ENCODE measurements at regions not wholly inside any gene's neighbourhood (a gene's known extent, or its start where the extent isn't known, plus 50 kb on each side); places are given as distances from the start of the nearest gene placed in this dataset.

- DNase-seq: no peak
Measured at GRCh38 chr5:113804943-113805342, 291.4 kb downstream of the YTHDC2 start.

- DNase-seq: no peak
Measured at GRCh38 chr5:113806250-113806649, 292.8 kb downstream of the YTHDC2 start.

DNA sequence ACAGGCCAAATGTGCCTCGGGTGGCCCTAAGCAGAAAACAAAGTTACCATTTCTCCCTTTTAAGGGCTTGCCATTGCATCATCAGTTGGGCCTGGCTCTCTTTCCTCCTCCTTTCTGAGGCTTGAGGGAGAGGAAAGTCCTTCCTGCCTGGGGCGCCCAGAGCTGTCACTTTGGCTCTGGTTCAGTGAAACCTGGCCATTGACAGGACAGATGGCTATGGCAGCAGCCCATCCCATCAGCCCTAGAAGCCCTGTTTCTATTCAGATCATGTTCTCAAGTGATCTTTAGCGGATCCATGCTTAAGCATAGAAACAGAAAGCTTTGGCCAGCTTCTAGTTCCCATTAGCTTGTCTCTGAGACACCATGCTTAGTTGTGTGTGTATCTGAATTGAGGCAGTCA lies 293.4 kb downstream of the YTHDC2 start:
- DNase-seq: no peak

- DNase-seq: no peak
Measured at GRCh38 chr5:113807427-113807991, 294.0 kb downstream of the YTHDC2 start.

DNA sequence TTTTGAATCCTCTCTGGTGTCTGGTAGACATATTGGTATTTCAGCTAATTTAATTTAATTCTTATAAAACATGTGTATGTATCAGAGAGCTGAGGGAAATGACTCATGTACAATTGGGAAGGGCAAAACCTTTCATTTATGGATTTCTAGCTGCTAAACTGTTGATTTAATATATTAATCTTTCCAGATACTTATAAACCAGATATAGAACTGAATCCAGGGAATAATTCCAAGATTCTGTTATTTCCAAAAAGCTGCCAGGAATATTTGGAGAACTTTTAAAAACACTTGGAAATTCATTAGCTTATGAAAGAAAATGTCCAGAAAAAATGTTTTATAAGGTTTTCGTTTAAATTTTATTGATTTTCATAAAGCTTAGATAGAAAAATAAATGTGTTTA lies 295.5 kb downstream of the YTHDC2 start:
- no peak for DNase-seq

GRCh38 chr5:113809626-113810025 lies 296.1 kb downstream of the YTHDC2 start:
- no peak for DNase-seq

DNA sequence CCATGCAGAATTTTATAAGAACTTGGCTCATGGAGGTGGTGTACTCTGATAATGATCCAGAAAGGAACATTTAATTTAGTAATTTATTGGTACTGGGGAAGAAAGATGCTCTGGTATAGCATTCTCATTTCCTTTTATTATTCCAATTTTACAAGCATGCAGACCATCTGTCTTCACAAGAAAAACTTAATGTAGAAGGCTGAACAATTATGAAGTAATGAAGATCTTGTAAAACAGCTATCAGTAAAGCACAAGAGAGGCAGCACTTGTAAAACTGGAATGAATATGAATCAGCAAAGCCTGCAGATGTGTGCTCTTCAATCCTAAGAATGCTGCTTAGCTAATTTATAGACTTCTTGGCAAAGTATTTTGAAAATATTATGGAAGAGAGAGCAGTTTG lies 300.0 kb downstream of the YTHDC2 start:
- no peak for DNase-seq

- no peak for DNase-seq
Measured at GRCh38 chr5:113817683-113818082, 304.2 kb downstream of the YTHDC2 start.

GRCh38 chr5:113823696-113824095 lies 310.2 kb downstream of the YTHDC2 start:
- DNase-seq: no peak

- DNase-seq: no peak
Measured at GRCh38 chr5:113824307-113824706, 310.8 kb downstream of the YTHDC2 start.

- no peak for DNase-seq
Measured at GRCh38 chr5:113825176-113825575, 311.7 kb downstream of the YTHDC2 start.

GRCh38 chr5:113846941-113847340 lies 333.4 kb downstream of the YTHDC2 start:
- DNase-seq: no peak

DNA sequence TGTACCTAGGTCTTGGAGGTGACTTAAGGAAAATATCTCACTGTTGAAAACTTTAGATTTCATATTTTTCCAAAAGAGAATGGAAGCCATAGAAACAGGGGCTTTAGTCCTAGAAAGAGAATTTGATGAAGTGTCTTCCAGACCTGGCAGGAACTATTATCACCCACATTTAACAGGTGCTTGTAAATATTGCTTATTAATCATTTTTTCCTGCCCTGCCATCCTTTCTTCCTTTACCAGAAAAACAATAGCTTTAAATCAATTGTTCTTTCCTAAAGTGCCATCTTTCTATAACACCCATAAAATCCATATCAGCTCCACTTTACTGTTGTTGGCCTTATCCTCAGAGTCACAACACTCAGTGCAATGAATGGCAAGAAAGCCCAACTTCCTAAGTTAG lies 350.9 kb downstream of the YTHDC2 start:
- DNase-seq: no peak

GRCh38 chr5:113866763-113867162 lies 353.3 kb downstream of the YTHDC2 start:
- no peak for DNase-seq

GRCh38 chr5:113869611-113870010 lies 356.1 kb downstream of the YTHDC2 start:
- DNase-seq: no peak

DNA sequence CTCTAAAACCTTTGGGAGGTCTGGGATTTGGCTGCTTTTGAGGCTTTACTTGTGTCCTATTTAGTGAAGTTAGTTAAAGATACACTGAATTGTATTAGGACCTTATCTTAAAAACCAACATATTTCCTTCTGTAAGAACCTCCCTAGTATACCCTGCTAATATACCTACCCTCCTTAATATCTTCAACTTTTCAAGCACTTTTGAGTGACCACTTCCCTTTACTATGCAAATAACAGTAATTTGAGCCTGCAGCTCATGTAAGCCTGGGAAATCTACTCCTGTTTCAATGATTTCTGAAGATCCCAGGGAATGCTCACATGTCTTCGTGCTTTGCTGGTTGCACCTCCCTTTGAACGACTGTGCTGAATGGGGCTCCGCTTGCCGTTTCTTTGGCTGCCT lies 358.5 kb downstream of the YTHDC2 start:
- no peak for DNase-seq

DNA sequence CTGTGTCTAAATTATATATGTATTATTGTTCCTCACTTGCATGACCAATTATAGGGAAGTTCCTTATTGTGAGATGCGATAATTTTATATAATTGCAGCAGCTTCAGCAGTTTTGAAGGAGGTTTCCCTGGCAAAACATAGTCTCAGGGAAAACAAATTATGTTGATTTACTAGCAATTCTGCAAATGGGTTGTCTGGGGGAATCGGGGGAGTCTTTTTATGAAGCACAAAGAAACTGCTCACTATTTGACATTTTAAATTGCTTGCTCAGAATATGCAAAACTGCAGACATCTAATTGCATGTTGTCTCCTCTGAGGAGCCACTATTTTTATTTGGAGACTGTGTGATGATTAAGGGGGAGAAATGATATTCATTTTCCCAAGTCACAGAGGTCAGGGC lies 361.6 kb downstream of the YTHDC2 start:
- no peak for DNase-seq

DNA sequence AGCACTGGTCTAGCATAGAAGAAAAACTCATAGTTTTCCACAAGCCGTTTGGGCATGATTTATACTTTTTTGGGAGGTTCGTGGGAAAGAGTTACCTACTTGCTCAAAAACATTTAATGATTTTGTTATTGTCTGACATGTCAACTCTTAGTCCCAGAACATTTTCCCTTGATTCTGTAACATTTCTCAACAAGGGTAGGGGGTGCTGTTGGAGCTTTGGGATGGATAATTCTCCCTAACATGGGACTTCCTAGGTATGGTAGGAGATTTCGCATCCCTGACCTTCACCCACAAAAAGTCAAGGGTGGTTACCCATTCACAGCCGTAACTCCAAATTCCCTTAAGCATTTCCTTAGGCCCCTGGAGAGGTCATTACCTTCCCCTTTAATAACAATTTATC lies 378.0 kb downstream of the YTHDC2 start:
- DNase-seq: no peak

- DNase-seq: no peak
Measured at GRCh38 chr5:113896789-113897188, 383.3 kb downstream of the YTHDC2 start.

DNA sequence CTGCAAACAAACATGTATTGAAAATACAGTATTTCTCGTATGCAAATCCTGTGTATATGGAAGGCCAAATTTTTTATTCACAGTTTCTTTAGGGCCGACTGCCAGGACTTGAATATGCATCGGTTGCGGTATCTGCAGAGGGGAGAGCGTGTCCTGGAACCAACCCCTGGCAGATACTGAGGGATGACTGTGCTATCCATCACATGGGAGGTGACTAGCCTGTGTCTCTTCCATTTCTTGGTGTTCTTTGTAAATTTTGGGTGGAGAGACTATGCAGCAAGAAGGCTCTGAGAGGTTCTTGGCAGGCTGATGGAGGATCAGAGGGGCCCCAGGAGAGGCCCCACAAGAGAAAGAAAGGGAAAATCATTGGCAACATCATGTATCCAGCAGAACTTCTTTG lies 384.3 kb downstream of the YTHDC2 start:
- DNase-seq: no peak

DNA sequence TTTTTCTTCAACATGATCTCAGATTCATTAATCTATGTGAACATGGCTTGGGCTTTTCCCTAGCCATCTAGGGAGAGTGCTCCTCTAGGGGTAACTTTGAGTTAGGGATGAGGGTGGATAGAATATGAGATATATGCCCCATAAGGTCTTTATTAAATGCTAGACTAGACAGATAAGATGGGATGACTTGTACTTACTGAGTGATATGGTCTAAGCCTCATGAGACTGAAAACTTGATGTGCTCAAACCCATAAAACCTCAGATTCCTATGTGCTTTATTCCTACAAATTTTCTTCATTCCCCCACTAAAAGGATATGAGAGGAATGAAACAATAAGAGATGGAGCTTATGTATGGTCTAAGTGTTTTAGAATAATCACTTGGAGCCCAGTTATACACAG lies 386.6 kb downstream of the YTHDC2 start:
- no peak for DNase-seq

GRCh38 chr5:113900816-113901215 lies 387.3 kb downstream of the YTHDC2 start:
- DNase-seq: no peak

- DNase-seq: no peak
Measured at GRCh38 chr5:113901718-113902117, 388.2 kb downstream of the YTHDC2 start.

DNA sequence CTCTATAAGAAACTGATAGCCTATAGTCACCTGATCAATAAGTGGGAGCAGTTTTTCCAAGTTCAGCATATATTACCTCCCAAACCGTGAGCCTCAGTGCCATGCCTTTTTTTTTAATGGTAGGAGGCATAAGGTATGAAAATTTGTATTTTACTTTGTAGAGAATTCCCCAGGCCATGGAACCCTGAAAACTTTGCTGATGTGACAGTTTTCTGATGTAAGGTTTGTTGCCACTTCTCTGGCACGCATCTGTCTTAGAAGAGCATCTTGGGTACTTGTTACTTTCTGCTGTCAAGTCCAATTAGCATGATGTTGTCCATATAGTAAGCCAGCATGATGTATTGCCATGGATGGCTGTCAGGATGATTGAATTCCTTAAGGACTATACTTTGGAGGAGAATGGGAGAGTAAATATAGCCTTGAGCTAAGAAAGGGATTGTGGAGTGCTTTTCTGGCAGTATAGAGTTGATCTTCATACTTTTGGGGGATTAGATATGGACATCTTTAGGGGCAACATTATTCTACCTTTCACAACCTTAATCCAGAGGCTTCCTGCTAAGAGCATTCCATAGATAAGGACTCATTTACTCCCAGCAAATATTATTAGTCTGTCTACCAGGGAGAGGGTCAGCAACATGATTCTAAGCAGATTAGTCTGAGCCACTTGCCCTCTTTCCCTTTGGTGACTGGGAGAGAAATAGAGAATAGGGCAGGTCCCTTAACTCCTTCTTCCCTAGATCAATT lies 389.6 kb downstream of the YTHDC2 start:
- no peak for DNase-seq

GRCh38 chr5:113909782-113910181 lies 396.3 kb downstream of the YTHDC2 start:
- no peak for DNase-seq
